Mesenchymal stem cell (in vitro differentiated cells and primary cell): ENCODE measurements at regions not wholly inside any gene's neighbourhood (a gene's known extent, or its start where the extent isn't known, plus 50 kb on each side); places are given as distances from the start of the nearest gene placed in this dataset.

Experiments used
- DNase-seq: peaks from one replicate; pipeline ENCODE4 v3.0.0-alpha.2; 2013
- H2AFZ ChIP-seq: one replicate; pipeline ENCODE4 v1.6.1; 2013; ENCODE audit warnings: low read depth, mild to moderate bottlenecking, control low read depth, inconsistent platforms, low read length, moderate library complexity
- H2AK5ac ChIP-seq: 2 replicates; pipeline ENCODE4 v1.6.1; 2013; ENCODE audit warnings: low read length, moderate library complexity, mild to moderate bottlenecking, inconsistent platforms; ENCODE audit not compliant: severe bottlenecking
- H2BK120ac ChIP-seq: one replicate; pipeline ENCODE4 v1.6.1; 2013; ENCODE audit warnings: low read depth, mild to moderate bottlenecking, inconsistent platforms, low read length, moderate library complexity
- H2BK12ac ChIP-seq, 2 experiments: one replicate each; pipeline ENCODE4 v1.6.1; 2013; ENCODE audit warnings: inconsistent platforms in 2 of 2, low read length in 2 of 2, mild to moderate bottlenecking in 2 of 2, moderate library complexity in 2 of 2, control low read depth in 1 of 2
- H2BK15ac ChIP-seq: one replicate; pipeline ENCODE4 v1.6.1; 2013; ENCODE audit warnings: mild to moderate bottlenecking, low read depth, inconsistent platforms; ENCODE audit not compliant: poor library complexity, severe bottlenecking
- H2BK5ac ChIP-seq: 2 replicates; pipeline ENCODE4 v1.6.1; 2013; ENCODE audit warnings: low read depth, mild to moderate bottlenecking, low read length, control low read depth, inconsistent platforms; ENCODE audit not compliant: poor library complexity, severe bottlenecking
- H3K14ac ChIP-seq, 2 experiments: one replicate each; pipeline ENCODE4 v1.6.1; 2013; ENCODE audit warnings: inconsistent platforms in 2 of 2, low read length in 2 of 2, control low read depth in 1 of 2, mild to moderate bottlenecking in 1 of 2, moderate library complexity in 1 of 2
- H3K18ac ChIP-seq, 2 experiments: one replicate each; pipeline ENCODE4 v1.6.1; 2013; ENCODE audit warnings: inconsistent platforms in 2 of 2, low read length in 2 of 2, control low read depth in 1 of 2, low read depth in 1 of 2, mild to moderate bottlenecking in 1 of 2
- H3K23ac ChIP-seq, 2 experiments: one replicate each; pipeline ENCODE4 v1.6.1; 2013; ENCODE audit warnings: inconsistent platforms in 2 of 2, low read length in 2 of 2, mild to moderate bottlenecking in 2 of 2, moderate library complexity in 2 of 2, control low read depth in 1 of 2
- H3K27ac ChIP-seq: 2 replicates; pipeline ENCODE4 v1.5.1; 2013; ENCODE audit warnings: mild to moderate bottlenecking, moderate library complexity, low read length, control low read depth, inconsistent platforms; ENCODE audit not compliant: poor library complexity, severe bottlenecking
- H3K27me3 ChIP-seq, 2 experiments: 2 replicates each; pipeline versions ENCODE4 v1.6.1 to v1.7.0; 2013; ENCODE audit warnings: low read length in 2 of 2, mild to moderate bottlenecking in 2 of 2, moderate library complexity in 2 of 2, control low read depth in 1 of 2, inconsistent platforms in 1 of 2; ENCODE audit not compliant: control insufficient read depth in 1 of 2, insufficient read depth in 1 of 2
- H3K36me3 ChIP-seq, 2 experiments: 2 replicates each; pipeline versions ENCODE4 v1.6.1 to v1.7.0; 2013; ENCODE audit warnings: low read length in 2 of 2, control low read depth in 1 of 2, inconsistent platforms in 1 of 2, low read depth in 1 of 2, mild to moderate bottlenecking in 1 of 2; ENCODE audit not compliant: insufficient read depth in 2 of 2, control insufficient read depth in 1 of 2
- H3K4ac ChIP-seq, 2 experiments: one replicate each; pipeline ENCODE4 v1.6.1; 2013; ENCODE audit warnings: inconsistent platforms in 2 of 2, low read length in 2 of 2, mild to moderate bottlenecking in 2 of 2, moderate library complexity in 2 of 2, control low read depth in 1 of 2, low read depth in 1 of 2
- H3K4me1 ChIP-seq: 2 replicates; pipeline ENCODE4 v1.6.1; 2013; ENCODE audit warnings: low read depth, low read length, control low read depth; ENCODE audit not compliant: control insufficient read depth, insufficient read depth
- H3K4me2 ChIP-seq: 2 replicates; pipeline ENCODE4 v1.6.1; 2013; ENCODE audit warnings: low read length, mild to moderate bottlenecking, inconsistent platforms; ENCODE audit not compliant: poor library complexity, severe bottlenecking
- H3K4me3 ChIP-seq, 2 experiments: 2 replicates each; pipeline versions ENCODE4 v1.5.1 to v1.7.0; 2013; ENCODE audit warnings: low read length in 2 of 2, mild to moderate bottlenecking in 2 of 2, control low read depth in 1 of 2, low read depth in 1 of 2; ENCODE audit not compliant: insufficient read depth in 1 of 2
- H3K79me1 ChIP-seq: replicated peaks from 2 replicates; pipeline ENCODE4 v1.6.1; 2013; ENCODE audit warnings: mild to moderate bottlenecking, control low read depth, low read length, inconsistent platforms; ENCODE audit not compliant: poor library complexity, severe bottlenecking
- H3K9ac ChIP-seq: 2 replicates; pipeline ENCODE4 v1.7.0; 2013; ENCODE audit warnings: mild to moderate bottlenecking, low read length, moderate library complexity
- H3K9me3 ChIP-seq: 2 replicates; pipeline ENCODE4 v1.7.0; 2013; ENCODE audit warnings: mild to moderate bottlenecking, low read length; ENCODE audit not compliant: control insufficient read depth
- H4K8ac ChIP-seq: one replicate; pipeline ENCODE4 v1.6.1; 2013; ENCODE audit warnings: inconsistent platforms, mild to moderate bottlenecking, low read length, moderate library complexity
- H4K91ac ChIP-seq: one replicate; pipeline ENCODE4 v1.6.1; 2013; ENCODE audit warnings: mild to moderate bottlenecking, low read length, inconsistent platforms
- WGBS: methylation state at CpG from one replicate; pipeline ENCODE4 v1.1.7; 2013; ENCODE audit warnings: mixed read lengths; 5-methylcytosine and 5-hydroxymethylcytosine counted together

DNA sequence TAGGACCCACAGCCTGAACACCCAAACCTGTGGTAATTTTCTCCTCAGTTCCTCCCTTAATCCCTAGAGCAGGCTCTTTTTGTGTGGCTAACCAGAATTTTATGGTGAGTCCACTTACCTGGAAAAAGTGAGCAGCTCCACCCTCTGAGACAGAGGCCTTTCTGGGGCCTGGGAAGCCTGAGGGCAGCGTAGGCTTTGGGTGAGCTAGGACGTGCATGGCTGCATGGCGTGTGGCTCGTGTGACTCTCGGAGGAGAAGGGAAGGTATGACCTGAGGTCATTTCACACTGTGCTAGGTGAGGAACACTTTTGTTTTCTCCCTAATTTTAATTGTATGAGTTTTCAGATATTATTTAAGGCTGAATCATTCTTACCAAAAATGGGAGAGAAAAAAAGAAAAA, 73.5 kb upstream of the DYNAP start:
- Histone ChIP-seq H2BK5ac (no peak overlapping the region), H3K9ac (no peak overlapping the region), H3K79me1 (no peaks in the 10 kb centered on the region), H3K27me3 (peaks cover 0 to 8% of the 10 kb centered on the region in 2 experiments), H3K14ac (no peak overlapping the region), H3K23ac (no peak overlapping the region), H2BK120ac (no peak overlapping the region), H3K27ac (no peak overlapping the region), H4K8ac (no peak overlapping the region), H3K9me3 (no peaks in the 10 kb centered on the region), H4K91ac (no peak overlapping the region), H2AFZ (no peak overlapping the region), H3K18ac (no peak overlapping the region), H2AK5ac (no peak overlapping the region), H3K4ac (no peak overlapping the region), H2BK15ac (no peak overlapping the region), H2BK12ac (no peak overlapping the region), H3K4me2 (no peak overlapping the region), H3K36me3 (no peaks in the 10 kb centered on the region), H3K4me3 (no peak overlapping the region), H3K4me1 (no peaks in the 10 kb centered on the region)
- DNase-seq: no peak
- 94% methylated on average over 5 of the region's 5 CpGs for WGBS

DNA sequence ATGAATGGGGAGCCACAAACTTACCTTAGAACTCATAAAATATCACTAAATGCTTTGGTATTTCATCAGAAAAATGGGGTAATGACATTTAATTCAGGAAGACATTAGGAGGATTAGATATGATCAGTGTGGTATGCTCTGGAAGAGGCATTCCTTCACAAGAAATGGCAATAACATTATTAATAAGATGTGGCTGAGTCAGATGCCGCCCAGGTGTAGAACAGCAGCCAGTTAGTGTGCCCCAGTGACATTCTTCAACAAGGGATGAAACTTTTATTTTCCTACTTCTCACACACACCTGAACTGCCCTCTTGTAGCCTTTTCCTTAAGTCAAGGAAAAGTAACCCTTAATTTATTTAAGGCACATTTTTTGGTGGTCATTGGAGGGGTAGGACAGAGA, 69.2 kb upstream of the DYNAP start:
- H2BK15ac ChIP-seq: no peak overlapping the region
- no peak overlapping the region for H2AFZ ChIP-seq
- H2AK5ac ChIP-seq: no peak overlapping the region
- no peak overlapping the region for H4K91ac ChIP-seq
- 100% methylated on average over 1 of the region's 1 CpG for WGBS
- no peaks in the 10 kb centered on the region for H3K9me3 ChIP-seq
- H3K4me1 ChIP-seq: no peaks in the 10 kb centered on the region
- H3K27ac ChIP-seq: no peak overlapping the region
- no peak overlapping the region for H4K8ac ChIP-seq
- H3K4me3 ChIP-seq: no peak overlapping the region
- no peak overlapping the region for H3K4ac ChIP-seq
- H3K36me3 ChIP-seq: no peaks in the 10 kb centered on the region
- H2BK5ac ChIP-seq: no peak overlapping the region
- H3K4me2 ChIP-seq: no peak overlapping the region
- no peak overlapping the region for H3K18ac ChIP-seq
- H2BK12ac ChIP-seq: no peak overlapping the region
- no peak overlapping the region for H2BK120ac ChIP-seq
- peaks cover 0 to 3% of the 10 kb centered on the region in 2 experiments for H3K27me3 ChIP-seq
- H3K14ac ChIP-seq: no peak overlapping the region
- H3K79me1 ChIP-seq: no peaks in the 10 kb centered on the region
- no peak overlapping the region for H3K9ac ChIP-seq
- H3K23ac ChIP-seq: no peak overlapping the region
- no peak for DNase-seq

DNA sequence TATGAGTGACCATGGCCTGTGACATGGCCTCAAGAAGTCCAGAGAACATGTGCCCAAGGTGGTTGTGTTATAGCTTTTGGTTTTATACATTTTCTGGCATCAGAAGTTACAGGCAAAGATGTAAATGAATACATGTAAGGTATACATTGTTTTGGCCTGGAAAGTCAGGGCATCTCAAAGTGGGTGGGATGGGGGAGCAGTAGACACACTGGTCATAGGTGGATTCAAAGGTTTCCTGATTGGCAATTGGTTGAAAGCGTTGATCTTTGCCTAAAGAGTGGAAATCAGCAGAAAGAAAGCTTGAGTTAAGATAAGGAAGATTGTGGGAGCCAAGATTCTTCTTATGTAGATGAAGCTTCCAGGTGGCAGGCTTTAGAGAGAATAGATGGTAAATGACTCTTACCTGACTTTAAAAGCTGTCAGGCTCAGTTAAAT, 62.1 kb upstream of the DYNAP start:
- Histone ChIP-seq H2AFZ (no peak overlapping the region), H3K9ac (no peak overlapping the region), H4K91ac (no peak overlapping the region), H3K27ac (no peak overlapping the region), H3K18ac (no peak overlapping the region), H3K27me3 (peaks cover 0 to 3% of the 10 kb centered on the region in 2 experiments), H2AK5ac (no peak overlapping the region), H3K4me1 (no peaks in the 10 kb centered on the region), H3K4ac (no peak overlapping the region), H2BK5ac (no peak overlapping the region), H3K79me1 (no peaks in the 10 kb centered on the region), H3K23ac (no peak overlapping the region), H2BK120ac (no peak overlapping the region), H4K8ac (no peak overlapping the region), H3K4me3 (no peak overlapping the region), H2BK15ac (no peak overlapping the region), H3K9me3 (peaks cover 5% of the 10 kb centered on the region), H3K4me2 (no peak overlapping the region), H2BK12ac (no peak overlapping the region), H3K36me3 (no peaks in the 10 kb centered on the region), H3K14ac (no peak overlapping the region)
- 6% methylated on average over 1 of the region's 1 CpG for WGBS
- no peak for DNase-seq

DNA sequence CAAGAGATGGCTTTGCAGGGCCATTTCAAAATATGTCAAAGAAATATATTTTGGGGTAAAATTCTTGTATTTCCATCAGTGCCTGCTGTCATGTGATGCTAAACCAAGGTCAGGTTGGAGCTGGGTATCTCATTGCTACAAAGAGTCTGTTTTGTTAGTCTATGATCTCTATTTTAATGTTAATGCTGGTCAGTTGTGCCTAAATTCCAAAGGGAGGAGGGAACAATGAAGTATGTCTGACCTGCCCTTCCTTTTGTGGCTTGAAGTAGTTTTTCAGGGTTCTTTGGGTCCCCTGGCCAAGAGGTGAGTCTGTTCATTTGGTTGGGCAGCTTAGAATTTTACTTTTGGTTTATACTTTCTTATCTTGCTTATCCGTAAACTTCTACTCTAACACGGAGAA, 61.6 kb upstream of the DYNAP start:
- H3K27me3 ChIP-seq: peaks cover 0 to 3% of the 10 kb centered on the region in 2 experiments
- no peaks in the 10 kb centered on the region for H3K79me1 ChIP-seq
- no peak overlapping the region for H3K14ac ChIP-seq
- H2BK120ac ChIP-seq: no peak overlapping the region
- H4K8ac ChIP-seq: no peak overlapping the region
- no peak overlapping the region for H3K18ac ChIP-seq
- 47% methylated on average over 2 of the region's 2 CpGs for WGBS
- no peak overlapping the region for H3K27ac ChIP-seq
- no peak overlapping the region for H3K9ac ChIP-seq
- peaks cover 8% of the 10 kb centered on the region for H3K9me3 ChIP-seq
- no peak overlapping the region for H3K4me2 ChIP-seq
- H3K4me1 ChIP-seq: no peaks in the 10 kb centered on the region
- no peak overlapping the region for H2AK5ac ChIP-seq
- no peaks in the 10 kb centered on the region for H3K36me3 ChIP-seq
- no peak overlapping the region for H4K91ac ChIP-seq
- no peak overlapping the region for H2BK12ac ChIP-seq
- no peak overlapping the region for H3K4ac ChIP-seq
- no peak overlapping the region for H2AFZ ChIP-seq
- H3K23ac ChIP-seq: no peak overlapping the region
- no peak for DNase-seq
- no peak overlapping the region for H3K4me3 ChIP-seq
- no peak overlapping the region for H2BK5ac ChIP-seq
- no peak overlapping the region for H2BK15ac ChIP-seq
